ENCODE measurements at regions not wholly inside any gene's neighbourhood (a gene's known extent, or its start where the extent isn't known, plus 50 kb on each side); places are given as distances from the start of the nearest gene placed in this dataset.

- Mint-ChIP-seq H3K9me3 (peaks cover 0 to 11% (median 10%) of the 10 kb centered on the region in 3 donors), H3K27ac (no peak overlapping the region), H3K27me3 (peaks cover 4 to 5% of the 10 kb centered on the region in 2 donors), H3K36me3 (no peaks in the 10 kb centered on the region), H3K4me1 (no peaks in the 10 kb centered on the region), H3K4me3 (no peak overlapping the region)
- CTCF ChIA-PET = no interaction called here
- Histone ChIP-seq H3K9me3 (no peaks in the 10 kb centered on the region), H3K36me3 (ENCODE audit: control insufficient read depth in 2 of 2, extremely low read depth in 1 of 2, insufficient read depth in 1 of 2, low read length in 1 of 2) (no peaks in the 10 kb centered on the region), H3K4me3 (ENCODE audit: control insufficient read depth in 1 of 2, extremely low read depth in 1 of 2, low read length in 1 of 2) (no peak overlapping the region), H3K4me1 (ENCODE audit: control insufficient read depth in 1 of 2, extremely low read depth in 1 of 2, insufficient read depth in 2 of 2, low read length in 2 of 2) (no peaks in the 10 kb centered on the region), H3K27me3 (replicated peaks in 1 of 2; ENCODE audit: control insufficient read depth in 2 of 2, extremely low read depth in 1 of 2, insufficient read depth in 2 of 2, low read length in 1 of 2) (peaks cover 0 to 3% of the 10 kb centered on the region in 2 experiments), H3K27ac (ENCODE audit: low read length) (no peak overlapping the region)
- no peak for DNase-seq
- 67% methylated on average over 1 of the region's 2 CpGs for WGBS (ENCODE audit: insufficient coverage)
- POLR2A ChIA-PET = no interaction called here
- no peak for ATAC-seq (replicated peaks in 1 of 4)
These were observed 125.6 kb downstream of the SLC5A7 start for GRCh38 chr2:108111936-108112335.

GRCh38 chr2:108115868-108116267 is 123.9 kb upstream of the SULT1C3 start:
- H3K27me3 Mint-ChIP-seq = peaks cover 5 to 7% of the 10 kb centered on the region in 2 donors
- WGBS (ENCODE audit: insufficient coverage) = no CpG with 5 or more reads among the region's 3 CpGs
- no peak for ATAC-seq (replicated peaks in 1 of 4)

GRCh38 chr2:108118996-108119395 is 120.8 kb upstream of the SULT1C3 start:
- Mint-ChIP-seq H3K4me3 (no peak overlapping the region), H3K9me3 (peaks cover 0 to 4% (median 2%) of the 10 kb centered on the region in 3 donors), H3K27me3 (peaks cover 2 to 5% of the 10 kb centered on the region in 2 donors), H3K4me1 (no peaks in the 10 kb centered on the region), H3K36me3 (no peaks in the 10 kb centered on the region), H3K27ac (no peak overlapping the region)
- CTCF ChIA-PET = no interaction called here
- POLR2A ChIA-PET = no interaction called here
- WGBS (ENCODE audit: insufficient coverage) = no CpG with 5 or more reads among the region's 2 CpGs
- Histone ChIP-seq H3K4me1 (ENCODE audit: control insufficient read depth in 1 of 2, extremely low read depth in 1 of 2, insufficient read depth in 2 of 2, low read length in 2 of 2) (no peaks in the 10 kb centered on the region), H3K9me3 (no peaks in the 10 kb centered on the region), H3K4me3 (ENCODE audit: control insufficient read depth in 1 of 2, extremely low read depth in 1 of 2, low read length in 1 of 2) (no peak overlapping the region), H3K27ac (ENCODE audit: low read length) (no peak overlapping the region), H3K36me3 (ENCODE audit: control insufficient read depth in 2 of 2, extremely low read depth in 1 of 2, insufficient read depth in 1 of 2, low read length in 1 of 2) (no peaks in the 10 kb centered on the region), H3K27me3 (replicated peaks in 1 of 2; ENCODE audit: control insufficient read depth in 2 of 2, extremely low read depth in 1 of 2, insufficient read depth in 2 of 2, low read length in 1 of 2) (no peaks in the 10 kb centered on the region)
- ATAC-seq (replicated peaks in 1 of 4) (no peak), DNase-seq (no peak)

More at GRCh38 chr2:108115868-108116267, 123.9 kb upstream of the SULT1C3 start:
- Histone ChIP-seq H3K27me3 (replicated peaks in 1 of 2; ENCODE audit: control insufficient read depth in 2 of 2, extremely low read depth in 1 of 2, insufficient read depth in 2 of 2, low read length in 1 of 2) (peaks cover 0 to 3% of the 10 kb centered on the region in 2 experiments), H3K9me3 (no peaks in the 10 kb centered on the region), H3K36me3 (ENCODE audit: control insufficient read depth in 2 of 2, extremely low read depth in 1 of 2, insufficient read depth in 1 of 2, low read length in 1 of 2) (no peaks in the 10 kb centered on the region), H3K4me1 (ENCODE audit: control insufficient read depth in 1 of 2, extremely low read depth in 1 of 2, insufficient read depth in 2 of 2, low read length in 2 of 2) (no peaks in the 10 kb centered on the region), H3K27ac (ENCODE audit: low read length) (no peak overlapping the region), H3K4me3 (ENCODE audit: control insufficient read depth in 1 of 2, extremely low read depth in 1 of 2, low read length in 1 of 2) (no peak overlapping the region)
- ChIA-PET POLR2A (no interaction called here), CTCF (no interaction called here)
- H3K36me3 Mint-ChIP-seq = no peaks in the 10 kb centered on the region
- H3K4me3 Mint-ChIP-seq = no peak overlapping the region
- DNase-seq = no peak
- H3K9me3 Mint-ChIP-seq = peaks cover 0 to 10% (median 4%) of the 10 kb centered on the region in 3 donors
- H3K4me1 Mint-ChIP-seq = no peaks in the 10 kb centered on the region
- no peak overlapping the region for H3K27ac Mint-ChIP-seq

GRCh38 chr2:108119492-108119891 is 120.3 kb upstream of the SULT1C3 start:
- Histone ChIP-seq H3K4me1 (ENCODE audit: control insufficient read depth in 1 of 2, extremely low read depth in 1 of 2, insufficient read depth in 2 of 2, low read length in 2 of 2) (no peaks in the 10 kb centered on the region), H3K4me3 (ENCODE audit: control insufficient read depth in 1 of 2, extremely low read depth in 1 of 2, low read length in 1 of 2) (no peak overlapping the region), H3K27me3 (replicated peaks in 1 of 2; ENCODE audit: control insufficient read depth in 2 of 2, extremely low read depth in 1 of 2, insufficient read depth in 2 of 2, low read length in 1 of 2) (no peaks in the 10 kb centered on the region), H3K36me3 (ENCODE audit: control insufficient read depth in 2 of 2, extremely low read depth in 1 of 2, insufficient read depth in 1 of 2, low read length in 1 of 2) (no peaks in the 10 kb centered on the region), H3K9me3 (no peaks in the 10 kb centered on the region), H3K27ac (ENCODE audit: low read length) (no peak overlapping the region)
- H3K27me3 Mint-ChIP-seq = peaks cover 0 to 3% of the 10 kb centered on the region in 2 donors
- no peaks in the 10 kb centered on the region for H3K4me1 Mint-ChIP-seq
- no peak for DNase-seq
- no peak overlapping the region for H3K4me3 Mint-ChIP-seq
- CTCF ChIA-PET = no interaction called here
- no peaks in the 10 kb centered on the region for H3K36me3 Mint-ChIP-seq
- POLR2A ChIA-PET = no interaction called here
- H3K9me3 Mint-ChIP-seq = peaks cover 0 to 4% (median 0%) of the 10 kb centered on the region in 3 donors
- WGBS (ENCODE audit: insufficient coverage) = 100% methylated on average over 1 of the region's 3 CpGs
- no peak overlapping the region for H3K27ac Mint-ChIP-seq
- ATAC-seq (replicated peaks in 1 of 4) = no peak

GRCh38 chr2:108124736-108125495 is 114.9 kb upstream of the SULT1C3 start:
- no peaks in the 10 kb centered on the region for H3K4me1 Mint-ChIP-seq
- H3K27ac Mint-ChIP-seq = no peak overlapping the region
- no peak overlapping the region for H3K4me3 Mint-ChIP-seq
- Histone ChIP-seq H3K27ac (ENCODE audit: low read length) (no peak overlapping the region), H3K36me3 (ENCODE audit: control insufficient read depth in 2 of 2, extremely low read depth in 1 of 2, insufficient read depth in 1 of 2, low read length in 1 of 2) (no peaks in the 10 kb centered on the region), H3K4me1 (ENCODE audit: control insufficient read depth in 1 of 2, extremely low read depth in 1 of 2, insufficient read depth in 2 of 2, low read length in 2 of 2) (no peaks in the 10 kb centered on the region), H3K4me3 (ENCODE audit: control insufficient read depth in 1 of 2, extremely low read depth in 1 of 2, low read length in 1 of 2) (no peak overlapping the region), H3K27me3 (replicated peaks in 1 of 2; ENCODE audit: control insufficient read depth in 2 of 2, extremely low read depth in 1 of 2, insufficient read depth in 2 of 2, low read length in 1 of 2) (no peaks in the 10 kb centered on the region), H3K9me3 (no peaks in the 10 kb centered on the region)
- ATAC-seq (replicated peaks in 1 of 4) = no peak
- no peaks in the 10 kb centered on the region for H3K36me3 Mint-ChIP-seq
- no peaks in the 10 kb centered on the region for H3K27me3 Mint-ChIP-seq
- CTCF ChIA-PET = no interaction called here
- DNase-seq = no peak
- WGBS (ENCODE audit: insufficient coverage) = 86% methylated on average over 3 of the region's 4 CpGs
- no peaks in the 10 kb centered on the region for H3K9me3 Mint-ChIP-seq
- POLR2A ChIA-PET = no interaction called here

- POLR2A ChIA-PET = no interaction called here
- no peaks in the 10 kb centered on the region for H3K4me1 Mint-ChIP-seq
- WGBS (ENCODE audit: insufficient coverage) = no CpG with 5 or more reads among the region's 1 CpG
- ATAC-seq (replicated peaks in 1 of 4) = no peak
- no peaks in the 10 kb centered on the region for H3K27me3 Mint-ChIP-seq
- Histone ChIP-seq H3K27ac (ENCODE audit: low read length) (no peak overlapping the region), H3K4me3 (ENCODE audit: control insufficient read depth in 1 of 2, extremely low read depth in 1 of 2, low read length in 1 of 2) (no peak overlapping the region), H3K9me3 (no peaks in the 10 kb centered on the region), H3K27me3 (replicated peaks in 1 of 2; ENCODE audit: control insufficient read depth in 2 of 2, extremely low read depth in 1 of 2, insufficient read depth in 2 of 2, low read length in 1 of 2) (no peaks in the 10 kb centered on the region), H3K36me3 (ENCODE audit: control insufficient read depth in 2 of 2, extremely low read depth in 1 of 2, insufficient read depth in 1 of 2, low read length in 1 of 2) (no peaks in the 10 kb centered on the region), H3K4me1 (ENCODE audit: control insufficient read depth in 1 of 2, extremely low read depth in 1 of 2, insufficient read depth in 2 of 2, low read length in 2 of 2) (no peaks in the 10 kb centered on the region)
- H3K4me3 Mint-ChIP-seq = no peak overlapping the region
- no peaks in the 10 kb centered on the region for H3K9me3 Mint-ChIP-seq
- DNase-seq = no peak
- CTCF ChIA-PET = no interaction called here
- H3K27ac Mint-ChIP-seq = no peak overlapping the region
- H3K36me3 Mint-ChIP-seq = no peaks in the 10 kb centered on the region
These were observed 114.2 kb upstream of the SULT1C3 start for GRCh38 chr2:108125581-108125980.

- no peaks in the 10 kb centered on the region for H3K36me3 Mint-ChIP-seq
These were observed 111.5 kb upstream of the SULT1C3 start for GRCh38 chr2:108128249-108128648.

More at GRCh38 chr2:108128249-108128648, 111.5 kb upstream of the SULT1C3 start:
- Histone ChIP-seq H3K4me1 (ENCODE audit: control insufficient read depth in 1 of 2, extremely low read depth in 1 of 2, insufficient read depth in 2 of 2, low read length in 2 of 2) (no peaks in the 10 kb centered on the region), H3K36me3 (ENCODE audit: control insufficient read depth in 2 of 2, extremely low read depth in 1 of 2, insufficient read depth in 1 of 2, low read length in 1 of 2) (no peaks in the 10 kb centered on the region), H3K27me3 (replicated peaks in 1 of 2; ENCODE audit: control insufficient read depth in 2 of 2, extremely low read depth in 1 of 2, insufficient read depth in 2 of 2, low read length in 1 of 2) (no peaks in the 10 kb centered on the region), H3K9me3 (no peaks in the 10 kb centered on the region), H3K4me3 (ENCODE audit: control insufficient read depth in 1 of 2, extremely low read depth in 1 of 2, low read length in 1 of 2) (no peak overlapping the region), H3K27ac (ENCODE audit: low read length) (no peak overlapping the region)
- no peak for DNase-seq
- POLR2A ChIA-PET = no interaction called here
- no peaks in the 10 kb centered on the region for H3K4me1 Mint-ChIP-seq
- no peak overlapping the region for H3K4me3 Mint-ChIP-seq
- no peaks in the 10 kb centered on the region for H3K27me3 Mint-ChIP-seq
- WGBS (ENCODE audit: insufficient coverage) = 100% methylated on average over 1 of the region's 4 CpGs
- no peak overlapping the region for H3K27ac Mint-ChIP-seq
- H3K9me3 Mint-ChIP-seq = no peaks in the 10 kb centered on the region
- ATAC-seq (replicated peaks in 1 of 4) = no peak
- CTCF ChIA-PET = no interaction called here

Measured in T-cell (primary cell).